ENCODE measurements at regions not wholly inside any gene's neighbourhood (a gene's known extent, or its start where the extent isn't known, plus 50 kb on each side); places are given as distances from the start of the nearest gene placed in this dataset.

- TF ChIP-seq CTCF (IDR thresholded peaks at IDR 0.05; ENCODE audit: low read depth, low read length) (no peak), EZH2phosphoT487 (IDR thresholded peaks at IDR 0.05; ENCODE audit: low read depth) (no peak)
Observed at GRCh38 chr13:105312906-105313305, 1222.6 kb downstream of the EFNB2 start.

All from OCI-LY3 (cell line).